GM18868 (cell line): ENCODE measurements at regions not wholly inside any gene's neighbourhood (a gene's known extent, or its start where the extent isn't known, plus 50 kb on each side); places are given as distances from the start of the nearest gene placed in this dataset.

Experiments
- ATAC-seq: cut with Tn5 transposase; IDR thresholded peaks from one replicate; pipeline ENCODE4 v1.9.1; 2021; ENCODE audit warnings: mild to moderate bottlenecking, moderate library complexity; ENCODE audit not compliant: unreplicated experiment

DNA sequence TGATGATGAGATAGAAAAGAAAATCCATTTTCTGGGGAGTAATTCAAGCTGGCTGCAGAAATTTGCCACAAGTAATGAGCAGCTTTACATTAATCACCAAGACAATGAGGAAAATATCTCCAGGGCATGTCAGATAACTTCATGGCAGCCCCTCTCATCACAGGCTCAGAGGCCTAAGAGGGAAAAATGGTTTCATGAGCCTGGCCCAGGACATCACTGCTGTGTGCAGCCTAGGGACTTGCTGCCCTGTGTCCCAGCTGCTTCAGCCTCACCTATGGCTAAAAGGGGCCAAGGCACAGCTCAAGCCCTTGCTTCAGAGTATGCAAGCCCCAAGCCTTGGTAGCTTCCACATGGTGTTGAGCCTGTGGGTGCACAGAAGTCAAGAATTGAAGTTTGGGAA lies 161.7 kb downstream of the OPA1 start:
- no peak for ATAC-seq

DNA sequence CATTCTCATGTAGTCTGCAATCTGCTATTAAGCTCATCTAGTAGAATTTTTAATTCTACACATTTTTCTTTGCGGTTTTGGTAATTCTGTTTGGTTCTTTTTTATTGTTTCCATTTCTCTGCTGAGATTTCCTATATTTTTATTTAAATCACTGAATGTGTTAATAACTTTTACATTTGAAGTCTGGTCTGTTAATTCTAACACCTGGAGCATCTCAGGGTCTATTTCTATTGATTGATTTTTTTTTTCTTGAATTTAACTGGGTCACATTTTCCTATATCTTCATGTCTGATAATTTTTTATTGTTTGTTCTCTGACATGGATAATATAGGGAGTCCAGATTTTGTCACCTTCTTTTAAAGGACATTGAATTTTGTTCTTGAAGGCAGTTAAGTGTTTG lies 163.5 kb downstream of the OPA1 start:
- ATAC-seq: no peak

DNA sequence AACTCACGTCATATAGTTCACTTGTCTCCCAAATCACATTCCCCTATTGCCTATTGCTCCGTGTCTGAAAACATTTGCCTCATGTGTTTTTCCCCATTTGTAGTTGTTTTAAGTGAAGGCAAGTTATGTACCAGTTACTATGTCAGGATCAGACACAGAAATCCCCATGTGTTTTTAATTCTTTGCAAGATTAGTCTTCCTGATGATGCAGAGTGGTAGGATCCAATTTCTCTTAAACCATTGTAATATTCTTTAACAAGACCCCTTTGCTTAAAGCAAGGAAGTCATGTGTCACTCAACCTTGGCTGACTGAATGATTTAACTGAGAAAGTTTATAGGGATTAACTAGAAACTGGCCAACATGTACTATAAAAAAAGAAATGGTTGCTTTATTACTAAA lies 164.4 kb downstream of the OPA1 start:
- no peak for ATAC-seq

DNA sequence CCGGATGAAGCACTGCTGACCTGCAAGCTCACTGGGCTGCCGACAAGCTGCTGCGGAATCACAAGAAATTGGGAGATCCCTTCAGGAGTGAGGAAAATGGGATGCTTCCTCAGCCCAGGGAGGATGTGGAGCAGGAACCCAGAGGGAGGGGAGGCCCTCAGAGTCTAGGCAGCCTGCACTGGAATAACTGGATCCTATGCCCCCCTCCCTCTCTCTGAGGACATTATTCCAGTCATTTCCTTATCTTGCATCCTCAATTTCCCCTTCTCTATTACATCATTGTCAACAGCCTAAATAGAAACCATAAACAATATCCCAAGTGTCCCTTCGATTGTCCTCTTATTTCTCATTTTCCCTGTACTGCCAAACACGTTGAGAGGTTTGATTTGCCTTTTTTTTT lies 169.0 kb downstream of the OPA1 start:
- ATAC-seq: no peak

DNA sequence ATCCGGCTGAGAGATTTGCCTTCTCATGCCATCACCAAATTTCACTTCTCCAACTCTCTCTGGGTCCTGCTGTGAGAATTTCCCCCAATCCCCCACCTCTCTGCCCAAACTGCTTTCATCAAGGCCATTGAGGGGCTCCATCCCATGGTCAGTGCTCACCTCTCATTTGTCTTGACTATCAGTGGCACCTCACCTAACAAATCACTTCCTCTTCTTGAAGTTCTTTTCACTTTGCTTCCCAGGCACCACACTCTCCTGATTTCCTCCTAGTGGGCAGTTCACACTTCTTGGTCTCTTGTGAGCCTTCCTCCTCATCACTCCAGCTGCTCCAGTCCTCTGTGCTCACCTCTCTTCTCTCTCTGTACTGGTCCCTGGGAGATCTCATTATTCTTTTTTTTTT lies 169.6 kb downstream of the OPA1 start:
- no peak for ATAC-seq

DNA sequence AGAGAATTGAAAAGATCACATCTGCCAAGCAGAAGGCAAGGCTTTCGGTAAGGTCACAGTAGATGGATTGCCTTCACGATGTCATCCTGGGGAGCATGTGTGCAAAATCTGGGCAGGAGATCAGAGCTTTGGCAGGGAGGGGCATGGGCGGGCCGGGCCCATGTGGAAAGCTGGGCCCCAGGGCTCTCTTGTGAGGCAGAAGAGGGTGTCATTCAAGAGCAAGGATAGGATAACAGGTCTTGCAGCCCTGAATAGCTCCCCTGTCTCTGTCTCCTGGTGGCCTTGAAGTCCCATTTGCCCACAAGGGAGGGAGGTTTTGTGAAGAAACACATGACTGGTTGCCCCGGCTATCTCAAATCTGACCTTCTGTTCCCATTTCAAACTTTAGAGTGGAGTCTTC lies 172.0 kb downstream of the OPA1 start:
- ATAC-seq: no peak

DNA sequence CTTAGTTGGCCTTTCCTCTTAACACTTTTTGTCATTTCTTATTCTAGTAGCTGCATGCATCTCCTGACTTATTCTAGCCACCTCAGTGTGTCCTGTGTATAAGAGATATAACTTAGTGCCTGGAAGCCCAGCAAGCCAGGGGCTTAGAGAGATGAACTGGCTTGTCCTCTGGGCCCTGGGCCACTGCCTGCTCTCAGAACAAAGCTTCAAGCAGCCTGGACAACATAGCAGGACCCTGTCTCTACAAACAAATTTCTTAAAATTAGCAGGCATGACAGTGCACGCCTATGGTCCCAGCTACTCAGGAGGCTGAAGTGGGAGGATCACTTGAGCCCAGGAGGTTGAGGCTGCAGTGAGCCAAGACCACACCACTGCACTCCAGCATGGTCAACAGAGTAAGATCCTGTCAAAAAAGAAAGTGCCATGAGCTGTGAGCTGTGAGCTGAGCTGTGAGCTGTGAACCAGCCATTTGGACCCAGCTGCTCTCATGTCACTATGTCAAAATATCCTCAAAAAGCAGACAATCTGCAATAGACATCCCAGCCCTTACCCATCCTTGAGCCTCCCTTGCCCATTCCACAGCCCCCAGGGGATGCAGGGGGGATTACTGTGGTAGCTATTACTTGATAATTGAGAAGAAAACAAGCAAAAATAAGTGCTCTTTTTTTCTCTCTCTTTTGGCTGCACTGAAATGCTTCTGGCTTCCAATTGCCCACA lies 174.5 kb downstream of the OPA1 start:
- ATAC-seq: no peak

DNA sequence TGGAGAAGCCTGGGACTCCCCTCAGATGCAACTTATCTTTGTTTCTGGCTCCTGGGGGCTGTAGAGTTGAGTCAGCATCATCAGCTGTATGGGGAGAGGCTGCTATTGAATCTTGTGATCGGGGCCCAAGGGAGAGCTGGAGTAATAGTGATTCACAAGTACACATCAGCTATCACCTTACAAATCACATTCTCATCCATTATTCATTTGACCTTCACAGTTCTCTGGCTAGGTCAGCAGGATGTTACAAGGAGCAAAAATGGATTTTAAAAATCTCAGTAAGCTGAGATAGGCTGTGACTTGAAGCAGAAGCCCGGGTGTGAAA lies 175.0 kb downstream of the OPA1 start:
- no peak for ATAC-seq

DNA sequence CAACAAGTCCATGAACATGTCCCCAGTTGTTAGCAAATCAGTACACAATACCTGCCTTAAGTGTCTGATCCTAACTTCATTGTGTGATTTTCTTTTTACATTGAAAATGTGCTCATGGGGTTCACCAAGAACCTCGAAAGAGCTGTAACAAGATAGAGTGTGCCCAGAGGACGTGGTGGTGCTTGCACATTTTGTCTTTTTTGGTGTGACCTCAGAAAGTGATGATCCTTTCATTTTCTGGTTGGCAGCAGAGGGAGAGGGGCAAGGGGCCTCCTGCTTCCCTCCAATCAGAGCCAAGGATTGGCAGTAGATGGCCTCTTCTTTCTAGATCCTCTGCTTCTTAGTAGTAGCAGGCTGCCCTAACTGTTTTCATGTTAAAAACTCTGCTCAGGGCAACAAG lies 176.4 kb downstream of the OPA1 start:
- no peak for ATAC-seq

DNA sequence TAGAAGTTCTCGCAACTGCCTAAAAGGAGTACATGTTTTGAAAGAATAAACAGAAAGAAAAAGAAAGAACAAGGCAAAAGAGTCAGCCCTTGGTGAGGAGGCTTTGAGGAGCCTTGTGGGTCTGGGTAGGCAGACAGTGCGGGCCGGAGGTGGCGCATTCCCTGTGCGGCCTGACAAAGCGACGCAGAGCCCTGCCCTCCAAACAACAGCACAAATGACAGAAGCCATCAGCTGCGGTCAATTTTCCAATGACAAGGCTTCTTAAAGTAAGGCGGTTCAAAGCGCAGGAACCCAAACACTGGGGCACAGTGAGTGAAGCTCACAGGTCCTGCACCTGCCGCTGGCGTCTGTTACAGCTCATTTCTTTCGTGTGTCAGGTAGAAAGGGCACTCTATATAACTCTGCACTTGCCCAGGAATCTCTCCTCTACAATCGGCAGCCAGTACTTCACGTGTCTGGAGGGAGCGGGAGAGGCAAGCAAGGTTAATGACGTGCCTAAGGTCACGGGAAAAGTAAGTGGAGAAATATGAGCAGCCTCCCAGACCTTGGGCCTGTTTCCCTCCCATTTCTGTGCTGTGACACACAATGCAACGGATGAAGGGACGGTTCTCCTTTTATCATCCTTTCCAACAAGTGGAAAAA lies 178.1 kb downstream of the OPA1 start:
- no peak for ATAC-seq

DNA sequence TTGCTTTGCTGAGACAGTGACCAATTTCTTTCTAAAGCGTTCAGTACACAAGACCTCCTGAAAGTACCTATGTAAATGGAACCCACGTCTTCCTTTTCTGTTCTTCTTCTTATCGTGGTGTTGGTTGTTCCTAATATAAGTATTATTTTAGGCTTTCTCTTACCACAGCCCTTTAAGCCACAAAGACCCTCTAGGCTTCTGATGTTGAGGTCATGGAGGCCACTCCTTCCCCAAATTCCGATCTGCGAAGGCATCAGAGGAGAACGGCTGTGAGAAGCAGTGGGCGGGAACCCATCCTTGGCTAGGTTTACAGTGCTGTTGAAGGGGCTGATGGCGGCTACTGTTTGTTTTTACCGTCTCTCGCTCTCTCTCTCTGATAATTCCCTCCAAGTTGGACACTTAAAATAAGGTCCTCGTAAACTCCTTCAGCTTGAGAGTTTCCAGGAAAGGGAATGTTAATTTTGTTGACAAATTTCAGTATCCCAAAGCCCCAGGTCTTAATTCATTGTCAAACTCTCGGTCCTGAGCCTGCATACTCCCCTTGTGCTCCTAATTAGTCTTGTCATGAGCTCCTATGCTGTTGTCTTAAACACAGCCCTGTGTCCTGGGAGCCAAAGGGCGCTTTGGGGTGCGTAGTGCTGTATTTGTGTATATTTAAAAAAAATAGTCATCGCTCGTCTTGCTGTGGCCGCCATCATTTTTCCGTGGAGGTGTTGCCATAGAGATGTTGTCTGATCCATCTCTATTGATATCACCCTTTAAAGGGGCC lies 178.8 kb downstream of the OPA1 start:
- no peak for ATAC-seq

DNA sequence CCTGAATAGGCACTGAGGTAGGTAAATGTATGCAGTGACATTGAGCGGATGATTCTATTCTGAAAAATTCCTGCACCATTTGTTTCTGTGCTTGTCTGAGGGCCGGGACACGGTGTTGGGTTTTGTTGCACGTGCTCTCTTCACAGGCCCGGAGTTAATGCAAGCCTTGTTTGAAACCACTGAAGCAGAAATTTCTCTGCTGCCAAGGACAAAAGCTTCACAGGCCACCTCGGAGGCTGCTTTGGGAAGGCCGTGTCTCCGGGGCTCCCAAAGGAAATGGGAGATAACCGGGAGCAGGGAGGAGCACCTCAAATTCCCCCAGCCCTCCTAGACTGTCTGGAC lies 179.4 kb downstream of the OPA1 start:
- ATAC-seq: no peak

DNA sequence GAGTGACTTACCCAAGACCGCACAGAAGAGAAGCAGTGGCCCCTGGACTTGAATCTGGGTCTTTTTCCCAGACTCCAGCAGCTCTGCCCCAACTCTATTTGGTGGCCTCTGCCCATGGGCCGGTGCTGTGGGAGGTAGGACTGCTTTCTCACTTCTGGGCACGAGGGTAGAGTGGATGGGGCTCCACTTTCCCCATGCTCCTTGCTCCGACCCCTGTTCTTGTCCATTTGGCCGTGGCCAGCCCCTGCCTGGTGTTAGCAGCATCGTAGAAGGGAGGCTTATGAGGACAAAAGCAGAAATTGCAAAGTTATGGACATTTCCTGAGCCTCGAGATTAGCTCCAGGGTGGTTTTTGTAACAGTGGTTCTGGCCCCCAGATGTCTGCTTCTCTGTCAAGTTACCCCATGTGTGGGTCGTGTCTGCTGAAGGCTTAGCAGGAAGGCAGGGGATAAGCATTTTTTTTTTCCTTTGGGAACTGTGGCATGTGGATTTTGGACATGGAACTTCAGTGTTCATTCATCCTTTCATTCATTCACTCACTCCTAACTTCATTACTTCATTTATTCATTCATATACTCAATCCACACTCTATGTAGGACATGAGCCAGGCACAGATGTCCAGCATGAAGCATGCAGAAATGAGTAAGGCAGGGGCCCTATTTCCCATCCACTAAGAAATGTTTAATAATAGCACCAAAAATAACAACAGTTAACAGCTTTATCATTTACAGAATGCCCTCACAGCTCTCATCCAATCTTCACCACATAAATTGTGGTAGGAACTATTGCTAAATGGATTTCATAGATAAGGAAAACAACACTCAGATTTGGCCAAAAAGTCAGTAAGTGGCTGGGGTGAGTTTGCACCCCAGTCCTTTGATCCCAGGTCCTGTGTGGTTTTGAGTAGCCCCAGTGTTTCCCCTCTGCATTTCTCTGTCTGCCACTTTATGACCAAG lies 180.5 kb downstream of the OPA1 start:
- no peak for ATAC-seq

DNA sequence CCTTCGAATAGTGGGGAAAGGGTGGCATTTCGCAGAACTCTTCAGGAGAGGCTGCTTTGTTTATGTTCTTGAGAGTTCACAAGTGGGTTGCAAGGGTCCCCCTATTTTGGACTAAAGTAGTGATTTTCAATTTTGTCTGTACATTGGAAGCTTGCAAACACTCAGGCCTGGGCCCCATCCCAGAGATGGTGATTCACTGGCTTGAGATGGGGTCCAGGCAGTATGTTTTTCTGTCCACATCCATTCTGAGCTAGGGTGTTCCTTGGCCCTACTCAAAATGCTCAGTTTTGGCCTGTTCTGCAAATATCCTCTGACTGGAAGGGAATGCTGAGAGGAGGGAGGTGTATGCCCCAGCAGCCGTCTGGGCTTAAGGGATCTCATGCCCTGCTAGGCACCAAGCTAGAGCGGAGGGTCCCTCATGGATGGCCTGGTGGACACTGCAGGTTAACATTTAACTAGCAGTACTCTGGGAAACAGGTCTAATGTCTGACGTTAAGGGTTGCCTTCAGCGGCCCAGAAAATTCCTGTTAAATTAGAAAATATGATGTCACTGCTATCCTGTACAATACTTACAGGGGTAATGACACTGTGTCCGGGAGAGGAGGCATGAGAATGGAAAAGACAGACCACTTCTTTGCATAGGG lies 181.4 kb downstream of the OPA1 start:
- ATAC-seq: no peak

DNA sequence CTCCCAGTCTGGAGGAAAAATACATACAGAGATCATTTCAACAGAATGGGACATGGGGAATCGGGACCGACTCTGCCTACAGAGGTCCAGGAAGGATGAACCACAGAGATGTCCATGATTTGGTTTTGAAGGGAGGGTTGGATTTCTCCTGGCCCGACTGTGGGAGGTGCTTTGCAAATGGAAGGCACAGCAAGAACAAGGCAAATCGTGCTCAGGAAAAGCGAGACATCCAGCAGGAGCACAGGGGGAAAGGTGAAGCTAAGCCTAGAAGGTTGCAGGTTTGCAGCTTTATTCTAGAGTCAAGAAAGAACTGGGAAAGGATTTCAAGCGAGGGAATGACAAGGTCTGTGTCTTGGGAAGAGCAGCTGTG lies 181.9 kb downstream of the OPA1 start:
- ATAC-seq: no peak

DNA sequence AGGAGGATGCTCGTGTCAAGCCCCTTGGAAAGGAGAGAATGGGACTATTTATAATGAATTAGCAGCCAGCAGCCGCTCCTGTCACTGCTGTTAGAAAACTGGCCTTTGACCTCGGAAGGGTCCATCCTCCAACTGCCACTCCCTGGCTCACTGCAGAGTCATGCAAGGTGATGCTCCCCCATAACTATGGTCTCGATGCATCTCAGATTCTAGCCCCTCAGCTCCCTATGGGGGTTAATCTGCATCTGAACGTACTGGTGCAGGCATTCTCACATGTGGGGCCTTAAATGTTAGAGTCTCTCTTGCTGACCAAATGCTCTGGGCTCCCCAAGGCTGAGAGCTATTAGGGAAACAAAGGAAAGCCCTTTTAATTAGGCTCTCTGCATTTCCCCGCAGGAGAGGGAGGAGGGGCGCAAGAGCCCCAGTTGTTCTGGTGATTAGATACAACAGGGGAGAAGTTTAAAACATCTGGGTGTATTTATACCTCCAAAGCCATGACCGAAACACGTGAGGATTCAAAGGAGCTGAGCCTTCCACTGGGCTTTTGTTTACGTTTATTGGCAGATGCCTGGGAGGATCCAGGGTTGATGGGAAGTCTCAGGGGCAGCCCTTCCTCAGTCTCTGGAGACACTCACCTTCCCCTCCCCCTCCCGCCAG lies 182.5 kb downstream of the OPA1 start:
- ATAC-seq: no peak

DNA sequence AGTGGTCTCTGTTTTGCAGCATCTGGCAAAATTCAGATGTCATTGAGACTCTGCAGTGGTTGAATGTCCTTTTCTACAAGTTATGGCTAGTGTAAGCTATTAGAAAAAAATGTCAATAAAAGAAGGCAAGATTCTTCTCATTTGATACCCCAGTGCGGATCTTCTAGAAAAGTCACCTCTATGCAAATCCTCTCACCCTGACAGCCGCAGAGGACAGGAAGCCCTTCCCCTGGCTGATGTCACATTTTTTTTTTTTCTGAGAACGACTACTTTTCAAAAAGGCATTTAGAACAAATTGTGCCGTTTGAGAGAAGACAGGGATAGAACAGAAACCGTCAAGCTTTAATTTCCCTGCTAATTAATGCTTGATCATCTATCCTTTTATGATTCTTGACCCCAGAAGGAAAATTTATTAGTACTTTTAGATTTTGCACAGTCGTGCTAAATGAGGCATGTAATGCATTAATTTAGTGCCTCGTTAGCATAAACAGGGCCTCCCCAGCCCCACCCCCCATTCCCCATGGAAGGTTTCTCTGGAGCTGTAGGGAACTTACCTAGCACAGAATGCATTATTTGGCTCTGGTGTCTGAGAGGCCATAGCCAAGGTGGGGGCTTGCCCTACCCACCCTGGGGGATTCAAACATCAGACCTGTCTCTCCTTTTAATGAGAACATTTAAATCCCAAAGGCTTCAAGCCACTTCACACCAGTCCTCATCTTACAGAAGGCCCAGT lies 183.8 kb downstream of the OPA1 start:
- ATAC-seq: no peak

DNA sequence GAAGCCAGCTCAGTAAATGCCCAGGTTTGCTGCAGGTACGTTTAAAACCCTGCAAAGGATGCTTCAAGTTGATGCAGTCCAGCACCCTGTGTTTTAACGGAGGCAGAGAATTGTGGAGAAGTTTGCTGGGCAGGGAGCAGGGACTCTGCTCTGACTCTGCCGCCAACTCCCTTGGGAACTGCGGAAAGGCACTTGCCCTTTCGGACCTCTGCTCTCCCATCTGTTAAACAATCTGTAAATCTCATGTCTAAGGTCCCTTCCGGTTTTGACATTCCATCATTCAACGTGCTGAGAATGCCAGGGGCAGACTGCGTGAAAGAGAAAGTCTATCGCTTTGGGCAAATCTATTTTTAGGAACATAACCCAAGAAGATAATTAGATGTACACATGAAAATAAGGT lies 184.5 kb downstream of the OPA1 start:
- ATAC-seq: no peak

DNA sequence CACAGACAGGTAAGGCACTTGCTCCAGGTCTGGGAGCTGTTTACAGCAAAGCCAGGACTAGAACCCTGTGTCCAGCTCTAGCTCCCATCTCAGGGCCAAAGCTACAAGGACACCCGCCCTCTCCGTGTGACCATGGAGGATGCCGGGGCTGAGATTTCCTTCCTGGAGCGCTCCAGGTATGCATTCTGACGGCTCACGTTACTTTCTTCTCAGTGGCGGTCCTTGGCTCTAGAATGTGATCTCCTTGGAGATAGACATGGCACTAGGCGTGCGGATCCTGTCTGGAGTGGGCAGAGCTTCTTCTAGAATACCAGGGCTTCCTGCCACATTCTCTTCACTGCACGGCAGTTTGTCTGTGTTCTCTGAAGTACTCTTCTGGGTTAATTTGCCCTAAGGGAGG lies 185.7 kb downstream of the OPA1 start:
- ATAC-seq: no peak

DNA sequence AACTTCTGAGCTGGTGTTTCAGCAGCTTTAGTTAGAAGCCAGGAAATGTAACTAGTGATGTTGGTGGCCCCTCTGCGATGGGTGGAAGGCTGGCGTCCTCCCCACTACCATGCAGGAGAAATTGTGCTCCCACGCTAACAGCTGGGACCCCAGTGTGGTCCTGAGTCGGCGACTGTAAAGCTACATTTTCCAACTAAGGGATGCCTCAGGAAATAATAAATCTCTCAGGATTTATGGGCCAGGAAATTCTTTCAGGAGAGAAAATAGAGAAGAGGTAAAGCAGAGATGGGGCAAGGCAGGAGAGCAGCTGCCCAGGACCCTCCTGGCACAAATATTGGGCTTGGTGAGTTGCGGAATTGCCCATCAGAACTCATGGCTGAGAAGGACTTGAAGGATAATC lies 186.9 kb downstream of the OPA1 start:
- no peak for ATAC-seq
